ENCODE measurements at regions not wholly inside any gene's neighbourhood (a gene's known extent, or its start where the extent isn't known, plus 50 kb on each side); places are given as distances from the start of the nearest gene placed in this dataset.

- intact Hi-C loops (cut with DNase I) = loop anchor here in 1 of 3 donors (10.0 kb wide), 1 partner anchor 669 kb away; no protein-coding TSS in a partner anchor
- FAIRE-seq (no peak), DNase-seq (no peak), ATAC-seq (no peak)
- 66 to 87% methylated on average over 4 of the region's 4 CpGs for WGBS, 2 donors
- Histone ChIP-seq H3K27me3 (no peaks in the 10 kb centered on the region), H3K4me3 (no peak overlapping the region), H3K4me1 (no peaks in the 10 kb centered on the region), H3K36me3 (no peaks in the 10 kb centered on the region), H3K9me3 (no peaks in the 10 kb centered on the region), H3K27ac (no peak overlapping the region)
- TF ChIP-seq CTCF (IDR thresholded peaks at IDR 0.05) = no peak
Observed at GRCh38 chr11:128165572-128165971, 421.8 kb downstream of the ETS1 start.

GRCh38 chr11:128164080-128164741 is 423.1 kb downstream of the ETS1 start:
- intact Hi-C loops (cut with DNase I) = loop anchor here in 1 of 3 donors (10.0 kb wide), 1 partner anchor 671 kb away; no protein-coding TSS in a partner anchor
- H3K4me3 ChIP-seq = no peak overlapping the region
- ATAC-seq = peak in 1 of 4 donors; percentile 36
- WGBS, 2 donors = 39 to 40% methylated on average over 6 of the region's 6 CpGs
- TF ChIP-seq CTCF (IDR thresholded peaks at IDR 0.05) = no peak
- no peaks in the 10 kb centered on the region for H3K9me3 ChIP-seq
- no peaks in the 10 kb centered on the region for H3K27me3 ChIP-seq
- H3K36me3 ChIP-seq = no peaks in the 10 kb centered on the region
- H3K27ac ChIP-seq = peak overlapping the region in 1 of 4 donors; percentile 19
- FAIRE-seq = no peak
- no peak for DNase-seq
- H3K4me1 ChIP-seq = no peaks in the 10 kb centered on the region

- ATAC-seq = no peak
- Histone ChIP-seq H3K36me3 (no peaks in the 10 kb centered on the region), H3K4me1 (no peaks in the 10 kb centered on the region), H3K27ac (no peak overlapping the region), H3K4me3 (no peak overlapping the region), H3K9me3 (no peaks in the 10 kb centered on the region), H3K27me3 (no peaks in the 10 kb centered on the region)
- intact Hi-C loops (cut with DNase I) = loop anchor here in 1 of 3 donors (10.0 kb wide), 1 partner anchor 673 kb away; no protein-coding TSS in a partner anchor
- DNase-seq = no peak
- no peak for TF ChIP-seq CTCF (IDR thresholded peaks at IDR 0.05)
- FAIRE-seq = no peak
- WGBS, 2 donors = 70 to 73% methylated on average over 1 of the region's 1 CpG
Observed at GRCh38 chr11:128161994-128162393, 425.4 kb downstream of the ETS1 start.

- FAIRE-seq (no peak), DNase-seq (no peak), ATAC-seq (no peak)
- TF ChIP-seq CTCF (IDR thresholded peaks at IDR 0.05) = no peak
- no peak overlapping the region for H3K27ac ChIP-seq
- no peak overlapping the region for H3K4me3 ChIP-seq
- intact Hi-C loops (cut with DNase I) = loop anchor here in 1 of 3 donors (10.0 kb wide), 1 partner anchor 673 kb away; no protein-coding TSS in a partner anchor
- no peaks in the 10 kb centered on the region for H3K9me3 ChIP-seq
- no peaks in the 10 kb centered on the region for H3K27me3 ChIP-seq
- H3K4me1 ChIP-seq = no peaks in the 10 kb centered on the region
- 65 to 77% methylated on average over 1 of the region's 1 CpG for WGBS, 2 donors
- H3K36me3 ChIP-seq = no peaks in the 10 kb centered on the region
Observed at GRCh38 chr11:128161436-128161835, 425.9 kb downstream of the ETS1 start.

GRCh38 chr11:128158860-128159259 is 428.5 kb downstream of the ETS1 start:
- no peak for ATAC-seq
- intact Hi-C loops (cut with DNase I) = no loop called here

More at GRCh38 chr11:128158860-128159259, 428.5 kb downstream of the ETS1 start:
- no peaks in the 10 kb centered on the region for H3K4me1 ChIP-seq
- WGBS, 2 donors = 61 to 80% methylated on average over 4 of the region's 4 CpGs
- no peak for TF ChIP-seq CTCF (IDR thresholded peaks at IDR 0.05)
- no peaks in the 10 kb centered on the region for H3K27me3 ChIP-seq
- no peaks in the 10 kb centered on the region for H3K36me3 ChIP-seq
- H3K27ac ChIP-seq = no peak overlapping the region
- no peak overlapping the region for H3K4me3 ChIP-seq
- H3K9me3 ChIP-seq = no peaks in the 10 kb centered on the region
- FAIRE-seq (no peak), DNase-seq (no peak)

Measured in pancreas (tissue), 10 donors.